GM12891 (cell line): ENCODE measurements at regions not wholly inside any gene's neighbourhood (a gene's known extent, or its start where the extent isn't known, plus 50 kb on each side); places are given as distances from the start of the nearest gene placed in this dataset.

Experiments
- POLR2A ChIP-seq: IDR thresholded peaks from 2 replicates; pipeline ENCODE4 v1.6.1; 2011; ENCODE audit warnings: low read depth, low read length, control low read depth
- POLR2AphosphoS5 ChIP-seq: IDR thresholded peaks from 2 replicates; pipeline ENCODE4 v1.6.1; 2011; ENCODE audit warnings: low read depth, low read length, control low read depth
- POU2F2 ChIP-seq: IDR thresholded peaks from 2 replicates; pipeline ENCODE4 v1.6.1; 2011; ENCODE audit warnings: low read depth, mild to moderate bottlenecking, control low read depth, low read length, moderate library complexity
- SPI1 ChIP-seq: IDR thresholded peaks from 2 replicates; pipeline ENCODE4 v1.6.1; 2011; ENCODE audit warnings: low read depth, low read length, control low read depth
- TAF1 ChIP-seq: IDR thresholded peaks from 2 replicates; pipeline ENCODE4 v1.6.1; 2011; ENCODE audit warnings: low read depth, low read length, control low read depth

- TF ChIP-seq SPI1 (no peak), TAF1 (no peak), POLR2AphosphoS5 (no peak), POLR2A (no peak), POU2F2 (no peak)
Observed at GRCh38 chr21:36208326-36209013, 51.8 kb downstream of the DOP1B start.
